ENCODE measurements at regions not wholly inside any gene's neighbourhood (a gene's known extent, or its start where the extent isn't known, plus 50 kb on each side); places are given as distances from the start of the nearest gene placed in this dataset.

- in situ Hi-C loops (cut with MboI; ENCODE audit: low pct_ligation_motif_present in 1 of 4, low pct_unique_long_range_greater_than_20kb in 1 of 4, low sequenced_read_pairs in 3 of 4), result no loop called here
- intact Hi-C loops (cut with DNase I; ENCODE audit: low total_unique reads), result no loop called here
- WGBS, 2 donors (ENCODE audit: low coverage in 1 of 2), result 73% methylated on average over 3 of the region's 3 CpGs; no CpG with 5 or more reads in 1 of the 2 donors
- H3K27ac ChIP-seq, result no peak overlapping the region
- peaks cover 0 to 18% (median 7%) of the 10 kb centered on the region in 4 donors for H3K4me1 ChIP-seq
- H3K4me3 ChIP-seq, result no peak overlapping the region
- no peak for DNase-seq
- no peaks in the 10 kb centered on the region for H3K27me3 ChIP-seq
- no peak for TF ChIP-seq EP300 (IDR thresholded peaks at IDR 0.05; ENCODE audit: low read depth)
- no peak for TF ChIP-seq POLR2A (IDR thresholded peaks at IDR 0.05)
- no peak for TF ChIP-seq POLR2AphosphoS5 (IDR thresholded peaks at IDR 0.05)
- TF ChIP-seq, protein P1, sequence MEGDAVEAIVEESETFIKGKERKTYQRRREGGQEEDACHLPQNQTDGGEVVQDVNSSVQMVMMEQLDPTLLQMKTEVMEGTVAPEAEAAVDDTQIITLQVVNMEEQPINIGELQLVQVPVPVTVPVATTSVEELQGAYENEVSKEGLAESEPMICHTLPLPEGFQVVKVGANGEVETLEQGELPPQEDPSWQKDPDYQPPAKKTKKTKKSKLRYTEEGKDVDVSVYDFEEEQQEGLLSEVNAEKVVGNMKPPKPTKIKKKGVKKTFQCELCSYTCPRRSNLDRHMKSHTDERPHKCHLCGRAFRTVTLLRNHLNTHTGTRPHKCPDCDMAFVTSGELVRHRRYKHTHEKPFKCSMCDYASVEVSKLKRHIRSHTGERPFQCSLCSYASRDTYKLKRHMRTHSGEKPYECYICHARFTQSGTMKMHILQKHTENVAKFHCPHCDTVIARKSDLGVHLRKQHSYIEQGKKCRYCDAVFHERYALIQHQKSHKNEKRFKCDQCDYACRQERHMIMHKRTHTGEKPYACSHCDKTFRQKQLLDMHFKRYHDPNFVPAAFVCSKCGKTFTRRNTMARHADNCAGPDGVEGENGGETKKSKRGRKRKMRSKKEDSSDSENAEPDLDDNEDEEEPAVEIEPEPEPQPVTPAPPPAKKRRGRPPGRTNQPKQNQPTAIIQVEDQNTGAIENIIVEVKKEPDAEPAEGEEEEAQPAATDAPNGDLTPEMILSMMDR (IDR thresholded peaks at IDR 0.05), result no peak
- no peaks in the 10 kb centered on the region for H3K9me3 ChIP-seq
- H3K36me3 ChIP-seq, result no peaks in the 10 kb centered on the region
Measured at GRCh38 chrX:39891781-39892180, 206.0 kb downstream of the BCOR start.

GRCh38 chrX:39893417-39894338 lies 204.1 kb downstream of the BCOR start:
- Histone ChIP-seq H3K27me3 (no peaks in the 10 kb centered on the region), H3K36me3 (no peaks in the 10 kb centered on the region), H3K9me3 (no peaks in the 10 kb centered on the region), H3K4me3 (no peak overlapping the region), H3K27ac (no peak overlapping the region), H3K4me1 (peaks cover 0 to 26% (median 14%) of the 10 kb centered on the region in 4 donors)
- in situ Hi-C loops (cut with MboI; ENCODE audit: low pct_ligation_motif_present in 1 of 4, low pct_unique_long_range_greater_than_20kb in 1 of 4, low sequenced_read_pairs in 3 of 4), result no loop called here
- TF ChIP-seq EP300 (IDR thresholded peaks at IDR 0.05; ENCODE audit: low read depth) (no peak), POLR2A (IDR thresholded peaks at IDR 0.05) (no peak), POLR2AphosphoS5 (IDR thresholded peaks at IDR 0.05) (no peak)
- TF ChIP-seq, protein P1 (IDR thresholded peaks at IDR 0.05), result no peak
- no peak for DNase-seq
- intact Hi-C loops (cut with DNase I; ENCODE audit: low total_unique reads), result no loop called here
- 78 to 92% methylated on average over 4 to 12 of the region's 12 CpGs for WGBS, 2 donors (ENCODE audit: low coverage in 1 of 2)

GRCh38 chrX:39894683-39895082 lies 203.1 kb downstream of the BCOR start:
- H3K9me3 ChIP-seq, result no peaks in the 10 kb centered on the region
- no peaks in the 10 kb centered on the region for H3K27me3 ChIP-seq
- intact Hi-C loops (cut with DNase I; ENCODE audit: low total_unique reads), result no loop called here
- H3K4me3 ChIP-seq, result no peak overlapping the region
- in situ Hi-C loops (cut with MboI; ENCODE audit: low pct_ligation_motif_present in 1 of 4, low pct_unique_long_range_greater_than_20kb in 1 of 4, low sequenced_read_pairs in 3 of 4), result no loop called here
- DNase-seq, result peak; percentile 43
- TF ChIP-seq POLR2AphosphoS5 (IDR thresholded peaks at IDR 0.05) (no peak), POLR2A (IDR thresholded peaks at IDR 0.05) (no peak), EP300 (IDR thresholded peaks at IDR 0.05; ENCODE audit: low read depth) (no peak)
- TF ChIP-seq, protein P1 (IDR thresholded peaks at IDR 0.05), result no peak
- WGBS, 2 donors (ENCODE audit: low coverage in 1 of 2), result 50% methylated on average over 1 to 4 of the region's 4 CpGs
- H3K4me1 ChIP-seq, result peaks cover 0 to 26% (median 14%) of the 10 kb centered on the region in 4 donors
- no peaks in the 10 kb centered on the region for H3K36me3 ChIP-seq
- peak overlapping the region in 3 of 4 donors; percentile 16 to 45 (median 44) for H3K27ac ChIP-seq

DNA sequence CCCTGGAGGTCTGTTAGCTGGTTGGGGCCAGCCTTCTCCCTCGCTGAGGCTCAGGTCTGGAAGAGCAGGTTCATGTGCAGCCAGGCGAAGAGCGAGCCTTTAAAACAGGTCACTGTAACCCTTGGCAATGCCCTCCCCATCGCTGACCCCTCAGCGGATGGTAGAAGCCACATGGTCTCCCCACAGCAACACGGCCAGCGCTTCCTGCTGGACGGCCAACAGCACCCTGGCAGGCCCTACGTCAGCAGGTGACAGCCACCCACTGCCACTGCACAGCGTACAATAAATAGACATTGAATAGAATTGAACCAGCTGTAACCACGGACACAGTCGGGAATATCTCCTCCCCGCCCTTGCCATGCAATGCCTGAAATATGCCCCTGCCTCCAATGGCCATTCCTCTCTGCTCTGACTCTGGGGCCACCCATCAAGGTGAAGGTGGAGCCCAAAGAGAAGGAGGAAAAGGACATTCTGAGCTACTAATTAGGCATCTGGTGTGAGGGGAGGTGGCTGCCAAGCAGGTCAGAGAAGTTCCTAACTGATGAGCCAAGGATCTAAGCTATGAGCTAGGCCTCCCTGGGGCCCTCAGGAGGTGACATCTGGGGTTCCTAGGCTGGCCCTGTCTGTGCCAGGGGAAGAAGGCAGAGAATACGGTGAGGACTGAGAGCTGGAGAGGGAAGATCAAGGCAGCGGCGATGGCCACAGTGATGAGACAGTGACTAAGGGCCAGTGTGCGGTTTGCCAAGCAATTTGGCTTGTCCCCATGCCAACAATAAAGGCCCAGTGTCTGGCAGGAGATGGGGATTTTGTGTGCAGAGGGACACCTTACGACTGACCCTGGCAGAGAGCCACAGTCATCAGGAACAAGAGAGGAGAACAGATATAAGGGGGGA lies 202.3 kb downstream of the BCOR start:
- Histone ChIP-seq H3K4me1 (peaks cover 0 to 33% (median 15%) of the 10 kb centered on the region in 4 donors), H3K4me3 (no peak overlapping the region), H3K9me3 (no peaks in the 10 kb centered on the region), H3K27me3 (no peaks in the 10 kb centered on the region), H3K27ac (peak overlapping the region; percentile 12 to 45 (median 30)), H3K36me3 (no peaks in the 10 kb centered on the region)
- WGBS, 2 donors (ENCODE audit: low coverage in 1 of 2), result 17 to 72% methylated on average over 1 to 18 of the region's 18 CpGs
- TF ChIP-seq POLR2AphosphoS5 (IDR thresholded peaks at IDR 0.05) (no peak), EP300 (IDR thresholded peaks at IDR 0.05; ENCODE audit: low read depth) (no peak), POLR2A (IDR thresholded peaks at IDR 0.05) (no peak)
- TF ChIP-seq, protein P1 (IDR thresholded peaks at IDR 0.05), result no peak
- in situ Hi-C loops (cut with MboI; ENCODE audit: low pct_ligation_motif_present in 1 of 4, low pct_unique_long_range_greater_than_20kb in 1 of 4, low sequenced_read_pairs in 3 of 4) (no loop called here), intact Hi-C loops (cut with DNase I; ENCODE audit: low total_unique reads) (no loop called here)
- peak; percentile 29 for DNase-seq

All from transverse colon (tissue), 4 donors.